Hepatocyte (in vitro differentiated cells): ENCODE measurements at regions not wholly inside any gene's neighbourhood (a gene's known extent, or its start where the extent isn't known, plus 50 kb on each side); places are given as distances from the start of the nearest gene placed in this dataset.

Source experiments
- EZH2 ChIP-seq: fragments of 200-600 bp; sonication (generic); IDR thresholded peaks from 2 replicates; pipeline ENCODE4 v1.6.1; 2016; ENCODE audit warnings: antibody characterized with exemption, mild to moderate bottlenecking, borderline replicate concordance
- EZH2phosphoT487 ChIP-seq: fragments of 200-600 bp; sonication (generic); IDR thresholded peaks from one replicate; pipeline ENCODE4 v1.6.1; 2018; ENCODE audit warnings: antibody characterized with exemption, mild to moderate bottlenecking, low read depth, moderate library complexity; ENCODE audit not compliant: unreplicated experiment, severe bottlenecking
- TF ChIP-seq, protein P1 (sequence below): fragments of 200-600 bp; sonication (generic); IDR thresholded peaks from 2 replicates; pipeline ENCODE4 v1.5.1; 2016; ENCODE audit warnings: antibody characterized with exemption, mild to moderate bottlenecking; ENCODE audit not compliant: poor library complexity

DNA sequence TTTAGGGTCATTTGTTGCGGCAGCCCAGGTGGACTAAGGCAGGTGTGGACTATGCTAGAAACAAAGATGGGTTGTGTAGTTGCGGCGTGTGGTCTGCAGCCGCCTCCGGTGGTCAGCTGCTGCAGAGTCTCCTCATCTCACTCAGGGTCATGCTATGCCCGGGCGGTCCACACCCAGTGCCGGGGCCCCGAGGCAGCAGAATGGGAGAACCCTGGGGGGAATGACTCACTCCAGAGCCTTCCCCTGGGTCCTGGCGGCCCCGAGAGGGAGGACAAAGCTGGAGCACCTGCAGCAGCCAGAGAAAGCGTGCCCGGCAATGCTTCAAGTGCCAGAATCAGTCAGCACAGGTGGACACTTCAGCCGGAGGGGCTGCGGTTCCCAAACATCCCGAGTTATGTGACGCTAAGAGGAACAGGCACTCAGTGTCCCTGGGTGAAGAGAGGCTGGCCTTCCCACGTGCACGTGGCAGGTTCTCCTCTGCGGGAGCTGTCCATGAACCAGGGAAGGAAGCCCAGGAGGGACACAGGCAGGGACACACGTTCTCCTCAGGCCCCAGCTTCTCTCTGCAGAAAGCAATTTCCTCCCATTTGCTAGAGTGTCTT lies 289.6 kb upstream of the B3GAT1 start:
- TF ChIP-seq, protein P1, sequence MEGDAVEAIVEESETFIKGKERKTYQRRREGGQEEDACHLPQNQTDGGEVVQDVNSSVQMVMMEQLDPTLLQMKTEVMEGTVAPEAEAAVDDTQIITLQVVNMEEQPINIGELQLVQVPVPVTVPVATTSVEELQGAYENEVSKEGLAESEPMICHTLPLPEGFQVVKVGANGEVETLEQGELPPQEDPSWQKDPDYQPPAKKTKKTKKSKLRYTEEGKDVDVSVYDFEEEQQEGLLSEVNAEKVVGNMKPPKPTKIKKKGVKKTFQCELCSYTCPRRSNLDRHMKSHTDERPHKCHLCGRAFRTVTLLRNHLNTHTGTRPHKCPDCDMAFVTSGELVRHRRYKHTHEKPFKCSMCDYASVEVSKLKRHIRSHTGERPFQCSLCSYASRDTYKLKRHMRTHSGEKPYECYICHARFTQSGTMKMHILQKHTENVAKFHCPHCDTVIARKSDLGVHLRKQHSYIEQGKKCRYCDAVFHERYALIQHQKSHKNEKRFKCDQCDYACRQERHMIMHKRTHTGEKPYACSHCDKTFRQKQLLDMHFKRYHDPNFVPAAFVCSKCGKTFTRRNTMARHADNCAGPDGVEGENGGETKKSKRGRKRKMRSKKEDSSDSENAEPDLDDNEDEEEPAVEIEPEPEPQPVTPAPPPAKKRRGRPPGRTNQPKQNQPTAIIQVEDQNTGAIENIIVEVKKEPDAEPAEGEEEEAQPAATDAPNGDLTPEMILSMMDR, result no peak
- TF ChIP-seq EZH2phosphoT487 (no peak), EZH2 (no peak)
